HG03354 (cell line): ENCODE measurements at regions not wholly inside any gene's neighbourhood (a gene's known extent, or its start where the extent isn't known, plus 50 kb on each side); places are given as distances from the start of the nearest gene placed in this dataset.

Experiments used
- ATAC-seq: cut with Tn5 transposase; IDR thresholded peaks from one replicate; pipeline ENCODE4 v1.9.1; 2021; ENCODE audit warnings: mild to moderate bottlenecking; ENCODE audit not compliant: unreplicated experiment, poor library complexity, severe bottlenecking

- ATAC-seq, result no peak
Measured at GRCh38 chr3:118165413-118165812, 869.2 kb downstream of the IGSF11 start.

DNA sequence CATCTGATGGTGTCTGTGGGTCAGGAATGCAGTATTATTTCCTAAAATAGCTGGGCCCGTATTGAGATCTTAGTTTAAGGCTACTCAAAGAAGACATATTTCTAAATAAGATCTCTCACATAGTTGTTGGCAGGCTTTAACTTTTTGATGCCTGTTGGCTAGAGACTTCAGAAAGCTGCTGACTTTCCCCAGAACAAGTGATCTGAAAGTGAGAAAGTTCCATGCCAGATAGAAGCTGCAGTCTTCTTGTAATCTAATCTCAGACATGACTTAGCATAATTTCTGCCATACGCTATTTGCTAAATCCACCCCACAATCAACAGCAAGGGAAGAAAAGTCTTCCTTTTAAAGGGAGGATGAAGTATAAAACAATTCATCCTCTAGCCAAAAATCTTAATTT lies 867.1 kb downstream of the IGSF11 start:
- no peak for ATAC-seq

DNA sequence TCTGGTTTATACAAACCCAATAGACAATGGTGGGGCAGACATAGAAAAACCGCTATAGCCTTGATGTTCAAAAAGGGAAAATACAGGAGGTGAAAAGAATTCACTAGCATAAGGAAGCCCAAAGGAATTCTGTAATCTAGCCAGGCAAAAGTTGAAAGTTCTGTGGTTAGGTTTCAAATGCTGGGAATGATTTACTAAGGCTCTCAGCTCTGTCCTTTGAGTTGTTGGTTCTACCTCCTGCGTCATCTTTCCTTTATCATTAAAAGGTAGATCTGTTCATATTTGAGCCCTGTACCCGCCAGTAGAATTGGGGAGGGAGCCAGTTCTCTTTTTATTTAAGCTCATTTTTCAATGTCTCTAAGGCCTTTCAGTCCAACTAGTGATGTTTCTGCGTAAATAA lies 866.5 kb downstream of the IGSF11 start:
- ATAC-seq, result no peak

DNA sequence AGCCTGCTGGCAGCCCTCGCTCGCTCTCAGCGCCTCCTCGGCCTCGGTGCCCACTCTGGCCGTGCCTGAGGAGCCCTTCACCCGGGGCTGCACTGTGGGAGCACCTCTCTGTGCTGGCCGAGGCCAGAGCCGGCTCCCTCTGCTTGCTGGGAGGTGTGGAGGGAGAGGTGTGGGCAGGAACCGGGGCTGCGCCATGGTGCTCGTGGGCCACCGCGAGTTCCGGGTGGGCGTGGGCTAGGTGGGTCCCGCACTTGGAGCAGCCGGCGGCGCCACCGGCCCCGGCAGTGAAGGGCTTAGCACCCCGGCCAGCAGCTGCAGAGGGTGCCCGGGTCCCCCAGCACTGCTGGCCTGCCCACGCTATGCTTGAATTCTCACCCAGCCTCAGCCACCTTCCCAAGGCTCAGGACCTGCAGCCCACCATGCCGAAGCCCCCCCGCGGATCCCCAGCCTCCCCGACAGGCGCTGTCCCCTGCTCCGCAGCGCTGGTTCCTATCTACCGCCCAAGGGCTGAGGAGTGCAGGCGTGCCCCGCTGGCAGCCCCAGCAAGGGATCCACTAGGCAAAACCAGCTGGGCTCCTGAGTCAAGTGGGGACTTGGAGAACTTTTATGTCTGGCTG lies 863.3 kb downstream of the IGSF11 start:
- no peak for ATAC-seq

GRCh38 chr3:118180853-118181252 lies 853.8 kb downstream of the IGSF11 start:
- no peak for ATAC-seq

GRCh38 chr3:118181274-118181673 lies 853.4 kb downstream of the IGSF11 start:
- no peak for ATAC-seq

DNA sequence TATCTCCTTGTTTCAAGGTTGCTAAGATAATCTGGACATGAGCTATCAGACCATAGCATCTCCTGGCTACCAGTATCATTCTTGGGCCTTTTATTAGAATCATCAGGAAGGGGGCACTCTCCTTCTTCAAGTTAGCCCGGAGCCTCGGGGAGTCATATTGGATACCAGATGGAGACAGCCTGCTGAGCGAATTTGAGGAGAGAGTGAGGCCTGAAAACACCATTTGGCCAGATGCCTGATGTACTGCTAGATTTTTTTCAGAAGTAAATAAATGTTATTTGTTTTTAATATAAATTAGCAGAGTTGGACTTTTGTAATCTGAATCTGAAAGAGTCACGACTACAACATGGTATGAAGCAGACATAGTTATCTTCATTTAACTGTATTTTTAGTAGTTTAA lies 848.6 kb downstream of the IGSF11 start:
- ATAC-seq, result no peak

DNA sequence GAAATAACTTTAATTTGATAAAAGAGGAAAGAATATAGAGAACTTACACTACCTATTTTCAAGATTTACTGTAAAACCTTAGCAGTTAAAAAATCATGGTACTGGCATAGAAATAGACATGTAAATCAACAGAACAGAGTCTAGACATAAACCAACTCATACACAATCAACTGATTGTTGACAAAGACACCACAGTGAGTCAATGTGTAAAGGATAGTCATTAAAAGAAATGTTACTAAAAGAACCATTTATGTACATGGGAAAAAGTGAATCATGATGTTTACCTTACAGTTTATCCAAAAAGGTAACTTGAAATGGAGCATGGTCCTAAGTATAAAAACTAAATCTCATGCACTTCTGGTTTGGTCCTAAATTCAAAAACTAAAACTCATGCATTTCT lies 847.4 kb downstream of the IGSF11 start:
- ATAC-seq, result no peak

DNA sequence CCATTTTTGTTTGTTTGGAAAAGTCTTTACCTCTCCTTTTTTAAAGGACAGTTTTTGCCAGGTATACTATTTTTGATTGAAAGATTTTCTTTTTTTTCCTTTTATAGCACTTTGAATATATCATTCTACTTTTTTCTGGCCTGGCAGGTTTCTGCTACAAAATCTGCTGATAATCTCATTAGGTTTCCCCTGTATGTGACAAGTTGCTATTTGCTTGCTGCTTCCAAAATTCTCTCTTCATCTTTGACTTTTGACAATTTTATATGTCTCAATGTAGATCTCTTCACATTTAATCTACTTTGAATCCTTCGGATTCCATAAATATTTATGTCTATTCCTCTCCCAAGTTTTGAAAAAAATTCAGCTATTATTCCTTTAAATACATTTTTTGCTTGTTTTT lies 838.5 kb downstream of the IGSF11 start:
- ATAC-seq, result no peak

- no peak for ATAC-seq
Measured at GRCh38 chr3:118199044-118199443, 835.6 kb downstream of the IGSF11 start.

GRCh38 chr3:118204052-118204656 lies 830.5 kb downstream of the IGSF11 start:
- ATAC-seq, result no peak

DNA sequence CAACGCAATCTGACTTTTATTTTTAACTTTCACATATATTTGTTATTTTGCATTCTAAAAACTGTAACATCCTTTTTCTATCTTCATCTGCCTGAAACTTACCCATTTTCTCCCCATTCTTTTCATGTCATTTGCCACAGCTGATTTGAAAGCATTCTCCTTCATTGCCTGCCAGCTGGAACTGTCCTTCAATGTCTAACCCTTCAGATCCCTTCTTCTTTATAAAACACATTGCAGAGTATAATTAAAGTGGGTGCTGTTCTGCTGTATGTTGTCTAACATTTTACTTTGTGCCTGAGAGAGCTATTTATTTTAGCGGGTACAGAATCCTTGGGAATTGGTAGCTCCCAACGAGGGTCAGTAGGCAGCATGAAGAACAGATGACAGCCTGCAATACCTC lies 827.4 kb downstream of the IGSF11 start:
- no peak for ATAC-seq

DNA sequence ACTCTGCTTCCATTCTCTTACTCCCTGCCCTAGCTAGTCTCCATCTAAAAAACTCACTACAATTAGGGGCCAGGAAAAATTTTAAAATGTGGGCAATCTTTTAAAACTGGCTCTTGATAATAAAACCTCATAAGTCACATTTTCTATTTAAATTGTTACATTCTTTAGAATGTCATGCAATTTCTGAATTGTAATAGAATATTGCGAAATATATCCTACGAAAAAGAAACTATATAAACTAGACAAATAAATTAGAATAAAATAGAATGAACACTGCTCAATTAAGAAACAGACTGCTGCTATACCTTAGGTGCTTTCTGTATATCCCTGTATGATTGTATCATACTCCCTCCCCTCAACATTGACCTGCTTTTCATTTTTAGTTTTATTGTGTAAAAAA lies 826.0 kb downstream of the IGSF11 start:
- no peak for ATAC-seq

DNA sequence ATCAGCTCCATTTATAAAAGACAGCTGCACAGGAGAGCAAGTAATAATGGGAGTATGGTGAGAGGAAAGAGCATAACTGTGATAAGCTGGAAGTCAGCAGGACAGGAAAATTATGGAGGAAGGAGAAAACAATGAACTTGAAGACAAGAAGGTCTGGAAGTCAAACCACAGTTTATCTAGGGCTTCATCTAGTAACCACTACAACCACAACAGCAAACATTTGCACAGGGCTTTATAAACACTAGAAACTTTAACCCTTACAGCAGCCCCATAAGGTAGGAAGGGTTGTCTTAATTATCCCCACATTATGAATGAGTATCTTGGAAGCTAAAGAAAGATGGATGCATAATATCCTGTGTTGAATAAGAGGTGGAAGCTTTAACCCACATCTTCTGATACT lies 820.8 kb downstream of the IGSF11 start:
- ATAC-seq, result no peak

- no peak for ATAC-seq
Measured at GRCh38 chr3:118226206-118226605, 808.4 kb downstream of the IGSF11 start.

DNA sequence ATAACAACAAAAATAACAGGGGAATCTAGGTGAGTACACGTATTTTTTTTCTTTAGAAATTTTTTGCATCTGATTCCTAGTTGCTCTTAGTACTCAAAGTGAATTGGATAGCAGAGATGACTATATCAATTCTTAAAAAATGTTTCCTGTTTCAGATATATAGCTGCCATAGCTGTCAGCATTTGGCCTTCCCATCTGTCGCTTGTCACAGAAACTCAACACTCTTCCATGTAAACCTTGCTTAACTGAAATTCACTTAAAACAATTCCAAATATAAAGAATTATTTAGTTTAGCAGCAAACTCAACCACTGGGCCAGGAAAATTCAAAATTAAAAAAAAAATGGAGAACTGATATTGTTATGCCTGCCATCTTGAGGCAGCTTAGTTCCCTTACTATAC lies 807.5 kb downstream of the IGSF11 start:
- ATAC-seq, result no peak

DNA sequence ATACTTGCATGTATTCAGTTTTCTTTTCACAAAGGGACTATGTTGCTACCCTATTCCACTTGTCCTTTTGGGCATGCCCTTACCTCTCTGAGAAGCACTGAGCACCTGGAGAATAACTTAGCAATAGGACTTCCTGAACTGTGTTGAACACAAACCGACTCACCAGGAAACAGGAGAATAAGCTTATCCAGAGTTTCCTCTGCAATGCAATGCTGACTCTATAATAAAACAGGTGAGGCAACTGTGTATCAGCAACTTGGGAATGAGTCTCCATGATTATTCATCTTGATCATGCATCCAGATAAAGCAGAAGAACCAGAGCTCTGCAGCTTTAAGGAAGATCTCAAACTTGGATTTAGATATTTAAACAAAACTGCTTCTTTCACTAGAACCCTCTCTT lies 806.5 kb downstream of the IGSF11 start:
- no peak for ATAC-seq

GRCh38 chr3:118229196-118229595 lies 805.5 kb downstream of the IGSF11 start:
- no peak for ATAC-seq

- ATAC-seq, result no peak
Measured at GRCh38 chr3:118231578-118231977, 803.1 kb downstream of the IGSF11 start.

DNA sequence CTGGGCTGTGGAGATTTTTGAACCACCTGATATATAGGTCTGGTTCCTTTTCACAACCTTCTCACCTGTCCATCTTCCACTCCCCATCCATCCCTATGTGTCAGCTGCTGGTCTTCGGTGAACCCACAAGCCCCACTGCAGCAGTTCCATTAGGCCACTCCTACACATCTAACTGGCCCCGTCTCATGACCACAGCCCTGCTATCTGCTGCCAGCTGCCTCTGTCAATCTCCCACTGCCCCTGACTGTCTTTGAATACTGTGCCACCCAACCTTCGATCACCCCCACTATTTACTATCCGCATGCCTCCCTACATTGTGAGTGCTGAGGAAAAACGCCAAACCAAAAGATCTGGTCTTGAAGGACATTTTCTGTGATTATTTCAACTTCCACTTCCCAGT lies 795.4 kb downstream of the IGSF11 start:
- no peak for ATAC-seq

- ATAC-seq, result no peak
Measured at GRCh38 chr3:118244761-118245160, 789.9 kb downstream of the IGSF11 start.

GRCh38 chr3:118245312-118245711 lies 789.3 kb downstream of the IGSF11 start:
- no peak for ATAC-seq
